ENCODE measurements at regions not wholly inside any gene's neighbourhood (a gene's known extent, or its start where the extent isn't known, plus 50 kb on each side); places are given as distances from the start of the nearest gene placed in this dataset.

DNA sequence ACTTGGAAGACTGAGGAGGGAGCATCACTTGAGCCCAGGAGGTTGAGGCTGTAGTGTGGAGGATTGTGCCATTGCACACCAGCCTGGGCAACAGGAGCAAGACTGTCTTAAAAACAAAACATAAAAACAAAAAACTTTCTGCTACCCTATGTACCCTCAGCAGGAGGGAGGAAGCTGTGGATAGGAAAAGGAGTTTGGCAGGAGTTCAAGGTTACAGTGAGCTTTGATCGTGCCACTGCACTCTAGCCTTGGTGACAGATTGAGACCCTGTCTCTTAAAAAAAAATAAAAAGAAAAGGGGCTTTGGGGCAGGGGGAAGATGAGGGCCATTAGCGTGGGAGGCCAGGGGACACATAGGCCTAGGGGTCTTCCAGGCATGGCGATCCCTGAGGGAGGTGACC lies 135.7 kb downstream of the DHX35 start:
- H3K4me2 ChIP-seq (ENCODE audit: low read length) = no peak overlapping the region
- H3K4me1 ChIP-seq = no peaks in the 10 kb centered on the region
- no peaks in the 10 kb centered on the region for H3K9me3 ChIP-seq (ENCODE audit: control insufficient read depth, low read length)
- no peak overlapping the region for H3K4me3 ChIP-seq (ENCODE audit: low read depth, low read length)
- H3K9ac ChIP-seq = no peak overlapping the region
- H3K79me2 ChIP-seq = no peaks in the 10 kb centered on the region
- TF ChIP-seq, protein P1, sequence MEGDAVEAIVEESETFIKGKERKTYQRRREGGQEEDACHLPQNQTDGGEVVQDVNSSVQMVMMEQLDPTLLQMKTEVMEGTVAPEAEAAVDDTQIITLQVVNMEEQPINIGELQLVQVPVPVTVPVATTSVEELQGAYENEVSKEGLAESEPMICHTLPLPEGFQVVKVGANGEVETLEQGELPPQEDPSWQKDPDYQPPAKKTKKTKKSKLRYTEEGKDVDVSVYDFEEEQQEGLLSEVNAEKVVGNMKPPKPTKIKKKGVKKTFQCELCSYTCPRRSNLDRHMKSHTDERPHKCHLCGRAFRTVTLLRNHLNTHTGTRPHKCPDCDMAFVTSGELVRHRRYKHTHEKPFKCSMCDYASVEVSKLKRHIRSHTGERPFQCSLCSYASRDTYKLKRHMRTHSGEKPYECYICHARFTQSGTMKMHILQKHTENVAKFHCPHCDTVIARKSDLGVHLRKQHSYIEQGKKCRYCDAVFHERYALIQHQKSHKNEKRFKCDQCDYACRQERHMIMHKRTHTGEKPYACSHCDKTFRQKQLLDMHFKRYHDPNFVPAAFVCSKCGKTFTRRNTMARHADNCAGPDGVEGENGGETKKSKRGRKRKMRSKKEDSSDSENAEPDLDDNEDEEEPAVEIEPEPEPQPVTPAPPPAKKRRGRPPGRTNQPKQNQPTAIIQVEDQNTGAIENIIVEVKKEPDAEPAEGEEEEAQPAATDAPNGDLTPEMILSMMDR (IDR thresholded peaks at IDR 0.05) = no peak
- H3K27me3 ChIP-seq (ENCODE audit: control insufficient read depth, insufficient read depth, low read length) = no peaks in the 10 kb centered on the region
- H3K27ac ChIP-seq = no peak overlapping the region
- H2AFZ ChIP-seq = no peak overlapping the region
- H3K36me3 ChIP-seq (ENCODE audit: control insufficient read depth, insufficient read depth, low read length) = no peaks in the 10 kb centered on the region

DNA sequence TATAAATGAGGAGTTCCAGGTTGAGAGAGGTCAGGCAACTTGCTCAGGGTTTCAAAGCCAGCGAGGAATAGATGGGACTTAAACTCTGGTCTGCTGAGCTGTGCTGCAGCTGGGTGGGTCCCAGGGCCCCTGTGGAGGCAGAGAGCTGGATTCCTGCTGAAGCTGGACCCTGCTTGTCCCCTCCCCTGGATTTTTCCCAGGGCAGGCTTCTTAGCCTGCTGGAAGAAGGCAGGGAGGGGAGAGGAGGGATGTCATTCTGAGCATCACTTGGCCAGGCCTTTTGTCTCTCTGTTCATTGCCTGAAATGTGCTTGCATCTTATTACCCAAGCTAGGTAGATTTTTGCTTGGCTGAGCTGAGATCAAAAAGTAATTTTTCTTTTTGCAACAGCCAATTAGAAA lies 133.7 kb downstream of the DHX35 start:
- Histone ChIP-seq H3K9ac (no peak overlapping the region), H3K4me1 (no peaks in the 10 kb centered on the region), H3K27ac (no peak overlapping the region), H2AFZ (no peak overlapping the region), H3K79me2 (no peaks in the 10 kb centered on the region), H3K36me3 (ENCODE audit: control insufficient read depth, insufficient read depth, low read length) (no peaks in the 10 kb centered on the region), H3K9me3 (ENCODE audit: control insufficient read depth, low read length) (no peaks in the 10 kb centered on the region), H3K27me3 (ENCODE audit: control insufficient read depth, insufficient read depth, low read length) (no peaks in the 10 kb centered on the region), H3K4me2 (ENCODE audit: low read length) (no peak overlapping the region), H3K4me3 (ENCODE audit: low read depth, low read length) (no peak overlapping the region)
- TF ChIP-seq, protein P1 (IDR thresholded peaks at IDR 0.05) = no peak

DNA sequence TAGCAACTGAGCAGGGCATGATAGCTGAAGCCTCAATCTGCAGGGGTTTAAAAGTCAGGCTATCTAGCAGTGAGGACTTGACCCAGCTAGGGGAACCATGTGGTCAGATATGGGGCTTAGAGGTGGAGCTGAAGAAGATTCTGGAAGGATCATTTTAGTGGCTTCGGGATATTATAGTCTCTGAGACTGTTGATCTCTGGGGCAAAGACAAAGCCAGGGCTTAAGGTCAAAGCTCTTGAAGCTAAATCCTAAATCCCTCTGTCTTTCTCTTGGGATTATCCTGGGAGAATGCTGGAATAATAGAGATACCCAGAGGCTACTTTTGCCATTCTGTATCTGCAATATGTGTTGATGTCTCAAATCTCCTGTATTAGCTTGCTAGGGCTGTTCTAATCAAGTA lies 132.2 kb downstream of the DHX35 start:
- no peaks in the 10 kb centered on the region for H3K36me3 ChIP-seq (ENCODE audit: control insufficient read depth, insufficient read depth, low read length)
- TF ChIP-seq, protein P1 (IDR thresholded peaks at IDR 0.05) = no peak
- no peak overlapping the region for H2AFZ ChIP-seq
- no peak overlapping the region for H3K27ac ChIP-seq
- H3K79me2 ChIP-seq = no peaks in the 10 kb centered on the region
- no peak overlapping the region for H3K4me3 ChIP-seq (ENCODE audit: low read depth, low read length)
- no peak overlapping the region for H3K9ac ChIP-seq
- H3K4me2 ChIP-seq (ENCODE audit: low read length) = no peak overlapping the region
- H3K27me3 ChIP-seq (ENCODE audit: control insufficient read depth, insufficient read depth, low read length) = no peaks in the 10 kb centered on the region
- no peaks in the 10 kb centered on the region for H3K9me3 ChIP-seq (ENCODE audit: control insufficient read depth, low read length)
- no peaks in the 10 kb centered on the region for H3K4me1 ChIP-seq

DNA sequence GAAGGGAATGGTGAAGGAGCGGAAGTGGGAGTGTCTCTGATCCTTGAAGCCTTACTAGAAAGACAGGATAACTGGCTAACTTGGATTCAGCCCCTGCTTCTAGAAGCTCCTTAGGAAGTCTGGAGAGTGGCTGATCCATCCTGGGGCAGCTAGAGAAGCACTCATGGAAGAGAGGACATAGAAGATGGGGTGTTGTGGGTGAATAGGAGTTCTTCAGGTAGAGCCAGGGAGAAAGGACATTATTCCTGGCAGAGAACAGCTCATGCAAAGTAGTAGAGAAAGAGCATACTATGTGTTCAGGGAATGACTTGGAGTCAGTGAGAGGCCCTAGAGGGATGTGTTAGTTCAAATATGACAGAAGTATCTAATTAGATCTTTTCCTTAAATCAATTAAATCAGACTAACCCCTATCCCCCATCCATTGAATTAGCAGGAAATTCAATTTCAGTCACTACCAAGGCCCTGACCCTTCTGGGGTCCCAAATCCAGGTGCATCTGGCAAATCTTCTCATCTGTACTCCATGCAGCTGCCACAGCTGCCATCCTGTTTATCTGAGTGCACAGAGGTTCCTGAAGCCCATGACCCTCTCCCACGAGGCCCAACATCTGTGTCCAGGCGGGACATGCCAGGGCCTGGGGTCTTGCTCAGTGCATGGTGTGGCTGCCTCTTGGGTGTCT lies 130.7 kb downstream of the DHX35 start:
- Histone ChIP-seq H3K27ac (no peak overlapping the region), H3K79me2 (no peaks in the 10 kb centered on the region), H3K4me3 (ENCODE audit: low read depth, low read length) (no peak overlapping the region), H3K27me3 (ENCODE audit: control insufficient read depth, insufficient read depth, low read length) (no peaks in the 10 kb centered on the region), H3K36me3 (ENCODE audit: control insufficient read depth, insufficient read depth, low read length) (no peaks in the 10 kb centered on the region), H3K4me2 (ENCODE audit: low read length) (no peak overlapping the region), H3K9me3 (ENCODE audit: control insufficient read depth, low read length) (no peaks in the 10 kb centered on the region), H3K9ac (no peak overlapping the region), H3K4me1 (no peaks in the 10 kb centered on the region), H2AFZ (no peak overlapping the region)
- TF ChIP-seq, protein P1 (IDR thresholded peaks at IDR 0.05) = no peak

DNA sequence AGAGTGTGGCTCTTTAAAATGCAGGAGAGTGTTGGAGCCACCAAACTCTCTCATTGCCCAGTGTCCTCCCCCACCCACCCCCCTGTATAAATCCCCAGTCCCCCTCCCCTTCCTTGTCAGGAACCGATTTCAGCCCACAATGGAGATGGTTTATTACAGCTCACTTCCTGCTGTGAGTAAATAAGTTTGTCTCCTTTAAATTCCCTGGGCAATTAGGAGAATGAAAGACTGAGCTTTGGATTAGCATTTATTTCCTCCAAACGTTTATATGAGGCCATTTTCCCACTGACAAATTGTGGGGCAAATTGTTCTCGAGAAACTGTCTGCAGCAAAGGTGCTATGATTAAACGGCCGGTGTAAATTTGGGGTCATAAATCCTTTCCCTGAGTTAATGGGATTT lies 128.8 kb downstream of the DHX35 start:
- Histone ChIP-seq H3K4me1 (no peaks in the 10 kb centered on the region), H3K79me2 (no peaks in the 10 kb centered on the region), H3K36me3 (ENCODE audit: control insufficient read depth, insufficient read depth, low read length) (no peaks in the 10 kb centered on the region), H3K27me3 (ENCODE audit: control insufficient read depth, insufficient read depth, low read length) (no peaks in the 10 kb centered on the region), H3K27ac (no peak overlapping the region), H3K9me3 (ENCODE audit: control insufficient read depth, low read length) (no peaks in the 10 kb centered on the region), H3K4me2 (ENCODE audit: low read length) (no peak overlapping the region), H3K9ac (no peak overlapping the region), H2AFZ (no peak overlapping the region), H3K4me3 (ENCODE audit: low read depth, low read length) (no peak overlapping the region)
- TF ChIP-seq, protein P1 (IDR thresholded peaks at IDR 0.05) = no peak

Data from parathyroid adenoma (tissue), 2 donors.